IMR-90 (cell line): ENCODE measurements at regions not wholly inside any gene's neighbourhood (a gene's known extent, or its start where the extent isn't known, plus 50 kb on each side); places are given as distances from the start of the nearest gene placed in this dataset.

ENCODE experiments used
- ATAC-seq: fragments of 200-7000 bp; cut with Tn5 transposase; 2 replicates; pipeline ENCODE4 v1.9.1; 2020; ENCODE audit warnings: low read depth, mild to moderate bottlenecking, moderate library complexity
- BruUV-seq: library from RNA; stranded (reverse); fragments of 400-500 nt; replicated peaks from 2 replicates; lab custom pipeline; 2021; lab: Mats Ljungman, UMichigan
- CTCF ChIA-PET: fragments of 300-600 bp; formaldehyde crosslinking; extraction: SDS; loops from one replicate; lab custom pipeline; 2021; ENCODE audit warnings: antibody characterized with exemption; lab: Yijun Ruan, JAX
- POLR2A ChIA-PET: fragments of 300-600 bp; sonication (Branson Sonifier 250); formaldehyde crosslinking; loops from one replicate; lab custom pipeline; 2022; ENCODE audit warnings: antibody characterized with exemption; ENCODE audit not compliant: unreplicated experiment; lab: Charles Lee
- DNase-seq: peaks from one replicate; pipeline ENCODE4 v3.0.0; 2013
- H2AFZ ChIP-seq: replicated peaks from 2 replicates; pipeline ENCODE3; 2013; ENCODE audit warnings: low read length, mild to moderate bottlenecking; ENCODE audit not compliant: poor library complexity
- H2AK5ac ChIP-seq: 2 replicates; pipeline ENCODE4 v1.6.1; 2013; ENCODE audit warnings: low read depth, low read length, inconsistent platforms
- H2AK9ac ChIP-seq: replicated peaks from 2 replicates; pipeline ENCODE3; 2013; ENCODE audit warnings: mild to moderate bottlenecking, low read depth, low read length, moderate library complexity; ENCODE audit not compliant: poor library complexity
- H2BK120ac ChIP-seq: 2 replicates; pipeline ENCODE4 v1.6.1; 2013; ENCODE audit warnings: low read depth, low read length, inconsistent platforms
- H2BK15ac ChIP-seq: 3 replicates; pipeline ENCODE4 v1.6.1; 2013; ENCODE audit warnings: low read depth, low read length, inconsistent platforms
- H2BK20ac ChIP-seq: 2 replicates; pipeline ENCODE4 v1.6.1; 2013; ENCODE audit warnings: low read depth, mild to moderate bottlenecking, inconsistent platforms, low read length, moderate library complexity
- H2BK5ac ChIP-seq: 2 replicates; pipeline ENCODE4 v1.6.1; 2013; ENCODE audit warnings: mild to moderate bottlenecking, low read depth, low read length, inconsistent platforms; ENCODE audit not compliant: poor library complexity, severe bottlenecking
- H3K14ac ChIP-seq: replicated peaks from 2 replicates; pipeline ENCODE4 v1.6.1; 2013; ENCODE audit warnings: low read depth, low read length, inconsistent platforms
- H3K18ac ChIP-seq: 2 replicates; pipeline ENCODE4 v1.6.1; 2013; ENCODE audit warnings: low read depth, low read length, control low read depth
- H3K23ac ChIP-seq: 2 replicates; pipeline ENCODE4 v1.6.1; 2013; ENCODE audit warnings: low read depth, low read length, inconsistent platforms
- H3K27ac ChIP-seq: 2 replicates; pipeline ENCODE4 v1.5.1; 2013; ENCODE audit warnings: mild to moderate bottlenecking, control low read depth, low read length; ENCODE audit not compliant: insufficient read depth
- H3K27me3 ChIP-seq: 2 replicates; pipeline ENCODE4 v1.6.1; 2013; ENCODE audit warnings: low read length; ENCODE audit not compliant: control insufficient read depth, insufficient read depth
- H3K36me3 ChIP-seq: 2 replicates; pipeline ENCODE4 v1.6.1; 2013; ENCODE audit warnings: low read length, mixed read lengths; ENCODE audit not compliant: control insufficient read depth, insufficient read depth
- H3K4ac ChIP-seq: 2 replicates; pipeline ENCODE4 v1.6.1; 2013; ENCODE audit warnings: low read depth, low read length, inconsistent platforms
- H3K4me1 ChIP-seq: 2 replicates; pipeline ENCODE4 v1.6.1; 2013; ENCODE audit warnings: low read length, mixed read lengths; ENCODE audit not compliant: control insufficient read depth, insufficient read depth
- H3K4me2 ChIP-seq: 2 replicates; pipeline ENCODE4 v1.6.1; 2013; ENCODE audit warnings: low read depth, mild to moderate bottlenecking, control low read depth, low read length, moderate library complexity
- H3K4me3 ChIP-seq: 2 replicates; pipeline ENCODE4 v1.5.1; 2013; ENCODE audit warnings: low read depth, mild to moderate bottlenecking, control low read depth, low read length, moderate library complexity; ENCODE audit not compliant: insufficient read depth
- H3K56ac ChIP-seq: 2 replicates; pipeline ENCODE4 v1.6.1; 2013; ENCODE audit warnings: low read length, inconsistent platforms; ENCODE audit not compliant: insufficient read depth; ENCODE audit errors: extremely low read depth
- H3K79me1 ChIP-seq, 2 experiments: 2 replicates each; pipeline ENCODE4 v1.6.1; 2013; ENCODE audit warnings: low read length in 2 of 2, inconsistent platforms in 1 of 2, low read depth in 1 of 2
- H3K9ac ChIP-seq: 2 replicates; pipeline ENCODE4 v1.6.1; 2013; ENCODE audit warnings: low read depth, low read length, control low read depth
- H3K9me1 ChIP-seq: 2 replicates; pipeline ENCODE4 v1.6.1; 2013; ENCODE audit warnings: low read length, inconsistent platforms; ENCODE audit not compliant: insufficient read depth
- H3K9me3 ChIP-seq: 2 replicates; pipeline ENCODE4 v1.6.1; 2013; ENCODE audit warnings: low read length; ENCODE audit not compliant: control insufficient read depth, insufficient read depth
- H4K20me1 ChIP-seq: 2 replicates; pipeline ENCODE4 v1.6.1; 2013; ENCODE audit warnings: low read length, inconsistent platforms; ENCODE audit not compliant: insufficient read depth
- H4K5ac ChIP-seq: 2 replicates; pipeline ENCODE4 v1.6.1; 2013; ENCODE audit warnings: mild to moderate bottlenecking, low read depth, low read length, control low read depth
- H4K8ac ChIP-seq, 2 experiments: 2 replicates each; pipeline ENCODE4 v1.6.1; 2013; ENCODE audit warnings: low read depth in 2 of 2, low read length in 2 of 2, control low read depth in 1 of 2, inconsistent platforms in 1 of 2
- H4K91ac ChIP-seq: 2 replicates; pipeline ENCODE4 v1.6.1; 2013; ENCODE audit warnings: low read depth, low read length, inconsistent platforms; ENCODE audit not compliant: insufficient read depth
- CEBPB ChIP-seq: IDR thresholded peaks from 2 replicates; pipeline ENCODE4 v1.6.1; 2012; ENCODE audit warnings: low read depth, low read length, improper control_type of control experiment
- CHD1 ChIP-seq: IDR thresholded peaks from 2 replicates; pipeline ENCODE4 v1.6.1; 2012; ENCODE audit warnings: low read depth, low read length, improper control_type of control experiment
- MAFK ChIP-seq: IDR thresholded peaks from 2 replicates; pipeline ENCODE4 v1.6.1; 2012; ENCODE audit warnings: low read depth, low read length, improper control_type of control experiment
- MAZ ChIP-seq: IDR thresholded peaks from 2 replicates; pipeline ENCODE4 v1.6.1; 2012; ENCODE audit warnings: low read depth, mild to moderate bottlenecking, low read length, improper control_type of control experiment, moderate library complexity, borderline replicate concordance
- NFE2L2 ChIP-seq: fragments of 150-350 bp; IDR thresholded peaks from 2 replicates; pipeline ENCODE4 v1.6.1; 2016; ENCODE audit warnings: low read depth, mild to moderate bottlenecking, low read length
- POLR2A ChIP-seq: IDR thresholded peaks from 2 replicates; pipeline ENCODE4 v1.6.1; 2012; ENCODE audit warnings: mild to moderate bottlenecking, low read depth, low read length
- RAD21 ChIP-seq: IDR thresholded peaks from 2 replicates; pipeline ENCODE4 v1.6.1; 2012; ENCODE audit warnings: low read length, improper control_type of control experiment
- RCOR1 ChIP-seq: IDR thresholded peaks from 2 replicates; pipeline ENCODE4 v1.6.1; 2012; ENCODE audit warnings: mild to moderate bottlenecking, low read length, improper control_type of control experiment; ENCODE audit not compliant: insufficient replicate concordance
- RFX5 ChIP-seq: IDR thresholded peaks from 2 replicates; pipeline ENCODE4 v1.8.0; 2012; ENCODE audit warnings: low read depth, mild to moderate bottlenecking, low read length, moderate library complexity
- SMC3 ChIP-seq: fragments of 150-350 bp; IDR thresholded peaks from 2 replicates; pipeline ENCODE4 v1.6.1; 2016; ENCODE audit warnings: low read depth, mild to moderate bottlenecking, antibody characterized with exemption, low read length, moderate library complexity
- dilution Hi-C: fragments of 300-500 bp; cut with HindIII; formaldehyde crosslinking; loops from one replicate; pipeline ENCODE4 v1.14.3; 2018; ENCODE audit warnings: low sequenced_read_pairs; ENCODE audit not compliant: unreplicated experiment
- in situ Hi-C: fragments of 300-500 bp; cut with MboI; formaldehyde crosslinking; loops from 3 replicates; pipeline ENCODE4 v1.14.3; 2019; ENCODE audit warnings: low sequenced_read_pairs, inconsistent platforms, mixed read lengths
- intact Hi-C: fragments of 100-400 bp; cut with micrococcal nuclease; formaldehyde crosslinking; loops from 2 replicates; pipeline ENCODE4 v1.10.0; 2022
- TF ChIP-seq, protein P1 (sequence below): fragments of 150-350 bp; IDR thresholded peaks from 2 replicates; pipeline ENCODE4 v1.6.1; 2017; ENCODE audit warnings: mild to moderate bottlenecking, antibody characterized with exemption, low read length, low read depth
- TF ChIP-seq, protein P2 (sequence below): conservative IDR thresholded peaks from 2 replicates; pipeline ENCODE4 v1.5.1; 2012; ENCODE audit warnings: mild to moderate bottlenecking, low read depth, low read length, improper control_type of control experiment

DNA sequence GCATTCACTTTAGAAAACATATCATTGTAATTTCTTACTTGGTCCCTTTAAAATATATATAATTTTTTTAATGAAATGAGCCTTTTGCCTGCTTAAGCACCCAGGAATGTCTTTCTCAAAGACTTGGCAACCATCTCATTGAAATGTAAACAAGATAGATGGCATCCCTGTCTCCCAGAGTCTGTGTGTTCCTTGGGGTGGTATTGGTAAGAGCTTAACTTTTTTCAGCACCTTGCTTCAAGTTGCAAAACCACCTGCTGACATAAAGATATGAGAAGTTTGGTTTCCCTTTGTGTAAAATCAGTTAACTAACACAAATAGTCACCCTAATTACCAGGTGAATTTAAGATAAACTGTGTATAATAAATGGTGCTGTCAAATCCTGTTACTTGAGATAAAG is 266.9 kb downstream of the DSC3 start:
- Histone ChIP-seq H3K23ac (no peak overlapping the region), H2AK5ac (no peak overlapping the region), H2AK9ac (no peak overlapping the region), H3K27ac (no peak overlapping the region), H2BK5ac (no peak overlapping the region), H2BK20ac (no peak overlapping the region), H3K27me3 (no peaks in the 10 kb centered on the region), H3K14ac (no peak overlapping the region), H3K4ac (no peak overlapping the region), H3K79me1 (no peaks in the 10 kb centered on the region), H3K4me3 (no peak overlapping the region), H4K5ac (no peak overlapping the region), H2AFZ (no peak overlapping the region), H2BK15ac (no peak overlapping the region), H2BK120ac (no peak overlapping the region), H3K9me1 (no peaks in the 10 kb centered on the region), H4K91ac (no peak overlapping the region), H3K56ac (no peak overlapping the region), H4K8ac (no peak overlapping the region), H4K20me1 (no peaks in the 10 kb centered on the region), H3K9ac (no peak overlapping the region), H3K36me3 (no peaks in the 10 kb centered on the region), H3K18ac (no peak overlapping the region), H3K4me2 (no peak overlapping the region), H3K4me1 (no peaks in the 10 kb centered on the region), H3K9me3 (0 out of 2 replicates have a peak, but pooled peaks cover 2% of the 10 kb centered on the region)
- TF ChIP-seq POLR2A (no peak), RAD21 (no peak), NFE2L2 (no peak), CEBPB (no peak), RCOR1 (no peak), MAFK (no peak), CHD1 (no peak), RFX5 (no peak), SMC3 (no peak), MAZ (no peak)
- TF ChIP-seq, protein P1, sequence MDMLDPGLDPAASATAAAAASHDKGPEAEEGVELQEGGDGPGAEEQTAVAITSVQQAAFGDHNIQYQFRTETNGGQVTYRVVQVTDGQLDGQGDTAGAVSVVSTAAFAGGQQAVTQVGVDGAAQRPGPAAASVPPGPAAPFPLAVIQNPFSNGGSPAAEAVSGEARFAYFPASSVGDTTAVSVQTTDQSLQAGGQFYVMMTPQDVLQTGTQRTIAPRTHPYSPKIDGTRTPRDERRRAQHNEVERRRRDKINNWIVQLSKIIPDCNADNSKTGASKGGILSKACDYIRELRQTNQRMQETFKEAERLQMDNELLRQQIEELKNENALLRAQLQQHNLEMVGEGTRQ: no peak
- TF ChIP-seq, protein P2, sequence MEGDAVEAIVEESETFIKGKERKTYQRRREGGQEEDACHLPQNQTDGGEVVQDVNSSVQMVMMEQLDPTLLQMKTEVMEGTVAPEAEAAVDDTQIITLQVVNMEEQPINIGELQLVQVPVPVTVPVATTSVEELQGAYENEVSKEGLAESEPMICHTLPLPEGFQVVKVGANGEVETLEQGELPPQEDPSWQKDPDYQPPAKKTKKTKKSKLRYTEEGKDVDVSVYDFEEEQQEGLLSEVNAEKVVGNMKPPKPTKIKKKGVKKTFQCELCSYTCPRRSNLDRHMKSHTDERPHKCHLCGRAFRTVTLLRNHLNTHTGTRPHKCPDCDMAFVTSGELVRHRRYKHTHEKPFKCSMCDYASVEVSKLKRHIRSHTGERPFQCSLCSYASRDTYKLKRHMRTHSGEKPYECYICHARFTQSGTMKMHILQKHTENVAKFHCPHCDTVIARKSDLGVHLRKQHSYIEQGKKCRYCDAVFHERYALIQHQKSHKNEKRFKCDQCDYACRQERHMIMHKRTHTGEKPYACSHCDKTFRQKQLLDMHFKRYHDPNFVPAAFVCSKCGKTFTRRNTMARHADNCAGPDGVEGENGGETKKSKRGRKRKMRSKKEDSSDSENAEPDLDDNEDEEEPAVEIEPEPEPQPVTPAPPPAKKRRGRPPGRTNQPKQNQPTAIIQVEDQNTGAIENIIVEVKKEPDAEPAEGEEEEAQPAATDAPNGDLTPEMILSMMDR: no peak
- ATAC-seq (no peak), DNase-seq (no peak)
- dilution Hi-C loops (no loop called here), in situ Hi-C loops (no loop called here), intact Hi-C loops (no loop called here)
- ChIA-PET POLR2A (no interaction called here), CTCF (no interaction called here)
- no TSS peak for BruUV-seq
